OCI-LY1 (cell line): ENCODE measurements at regions not wholly inside any gene's neighbourhood (a gene's known extent, or its start where the extent isn't known, plus 50 kb on each side); places are given as distances from the start of the nearest gene placed in this dataset.

Source experiments
- H2AFZ ChIP-seq: fragments of 200-600 bp; sonication (generic), shearing (Covaris generic); 2 replicates; pipeline ENCODE4 v1.6.0; 2014; ENCODE audit warnings: antibody characterized with exemption, mild to moderate bottlenecking, low read length
- H3F3A ChIP-seq: fragments of 200-600 bp; sonication (generic), shearing (Covaris generic); 2 replicates; pipeline ENCODE4 v1.6.0; 2014; ENCODE audit warnings: mild to moderate bottlenecking, antibody characterized with exemption, low read length, moderate library complexity; ENCODE audit not compliant: insufficient read depth
- H3K27ac ChIP-seq: fragments of 200-600 bp; sonication (generic); 2 replicates; pipeline ENCODE4 v1.5.1; 2014; ENCODE audit warnings: low read length, mixed run types, mild to moderate bottlenecking, low read depth; ENCODE audit not compliant: poor library complexity, severe bottlenecking
- H3K27me3 ChIP-seq: fragments of 200-600 bp; sonication (generic); 2 replicates; pipeline ENCODE4 v1.6.0; 2014; ENCODE audit warnings: antibody characterized with exemption, mild to moderate bottlenecking, low read length, moderate library complexity; ENCODE audit not compliant: insufficient read depth
- H3K36me3 ChIP-seq: fragments of 200-600 bp; sonication (generic); 2 replicates; pipeline ENCODE4 v1.6.1; 2014; ENCODE audit warnings: mild to moderate bottlenecking, antibody characterized with exemption, low read length, moderate library complexity, mixed read lengths; ENCODE audit not compliant: insufficient read depth
- H3K4me1 ChIP-seq: fragments of 200-600 bp; sonication (generic); 2 replicates; pipeline ENCODE4 v1.5.1; 2014; ENCODE audit warnings: mild to moderate bottlenecking, low read length, moderate library complexity; ENCODE audit not compliant: insufficient read depth, severe bottlenecking
- H3K4me2 ChIP-seq: fragments of 200-600 bp; sonication (generic), shearing (Covaris generic); 2 replicates; pipeline ENCODE4 v1.6.1; 2014; ENCODE audit warnings: low read length
- H3K4me3 ChIP-seq: fragments of 200-600 bp; sonication (generic); 2 replicates; pipeline ENCODE4 v1.5.1; 2014; ENCODE audit warnings: low read length, low read depth, mild to moderate bottlenecking, mixed read lengths; ENCODE audit not compliant: poor library complexity, severe bottlenecking
- H3K79me2 ChIP-seq: fragments of 200-600 bp; shearing (Covaris generic); 2 replicates; pipeline ENCODE4 v1.6.1; 2016; ENCODE audit warnings: mixed run types, low read length, mixed read lengths; ENCODE audit not compliant: insufficient read depth
- H3K9ac ChIP-seq: fragments of 200-600 bp; sonication (generic), shearing (Covaris generic); 2 replicates; pipeline ENCODE4 v1.6.1; 2014; ENCODE audit warnings: mild to moderate bottlenecking, low read length, mixed read lengths
- H3K9me2 ChIP-seq: fragments of 200-600 bp; sonication (generic), shearing (Covaris generic); 2 replicates; pipeline ENCODE4 v1.6.1; 2014; ENCODE audit warnings: low read depth, mild to moderate bottlenecking, low read length, mixed read lengths
- H3K9me3 ChIP-seq: fragments of 200-600 bp; shearing (Covaris generic); 2 replicates; pipeline ENCODE4 v1.6.1; 2014; ENCODE audit warnings: low read length, mixed read lengths
- H4K20me1 ChIP-seq: fragments of 200-600 bp; sonication (generic), shearing (Covaris generic); 2 replicates; pipeline ENCODE4 v1.6.0; 2016; ENCODE audit warnings: mild to moderate bottlenecking, low read length; ENCODE audit not compliant: insufficient read depth
- EZH2 ChIP-seq: fragments of 200-600 bp; sonication (generic), shearing (Covaris generic); IDR thresholded peaks from 2 replicates; pipeline ENCODE4 v1.8.0; 2017; ENCODE audit warnings: borderline replicate concordance, mixed run types, mild to moderate bottlenecking, antibody characterized with exemption, low read length, moderate library complexity, mixed read lengths
- TF ChIP-seq, protein P1 (sequence below): fragments of 200-600 bp; sonication (generic), shearing (Covaris generic); IDR thresholded peaks from 2 replicates; pipeline ENCODE4 v1.5.1; 2017; ENCODE audit warnings: mild to moderate bottlenecking, antibody characterized with exemption, low read length, moderate library complexity, mixed read lengths

GRCh38 chr2:217279556-217279955, 419.7 kb upstream of the TNP1 start:
- H3K27ac ChIP-seq: no peak overlapping the region
- H4K20me1 ChIP-seq: no peaks in the 10 kb centered on the region
- no peaks in the 10 kb centered on the region for H3K4me1 ChIP-seq
- no peak overlapping the region for H2AFZ ChIP-seq
- H3K9me2 ChIP-seq: no peaks in the 10 kb centered on the region
- H3K36me3 ChIP-seq: no peaks in the 10 kb centered on the region
- H3K79me2 ChIP-seq: no peaks in the 10 kb centered on the region
- 0 out of 2 replicates have a peak, but pooled peaks cover 6% of the 10 kb centered on the region for H3K27me3 ChIP-seq
- no peak for TF ChIP-seq EZH2
- no peaks in the 10 kb centered on the region for H3F3A ChIP-seq
- H3K4me3 ChIP-seq: no peak overlapping the region
- no peaks in the 10 kb centered on the region for H3K9me3 ChIP-seq
- H3K9ac ChIP-seq: no peak overlapping the region
- H3K4me2 ChIP-seq: no peak overlapping the region

- no peak for TF ChIP-seq EZH2
- H3K79me2 ChIP-seq: no peaks in the 10 kb centered on the region
- H2AFZ ChIP-seq: no peak overlapping the region
- no peaks in the 10 kb centered on the region for H3K36me3 ChIP-seq
- no peak overlapping the region for H3K4me3 ChIP-seq
- H3K4me1 ChIP-seq: no peaks in the 10 kb centered on the region
- H3K9me2 ChIP-seq: no peaks in the 10 kb centered on the region
- H3K4me2 ChIP-seq: no peak overlapping the region
- no peaks in the 10 kb centered on the region for H4K20me1 ChIP-seq
- H3F3A ChIP-seq: no peaks in the 10 kb centered on the region
- H3K27ac ChIP-seq: no peak overlapping the region
- H3K27me3 ChIP-seq: 0 out of 2 replicates have a peak, but pooled peaks cover 6% of the 10 kb centered on the region
- no peaks in the 10 kb centered on the region for H3K9me3 ChIP-seq
- no peak overlapping the region for H3K9ac ChIP-seq
Measured at GRCh38 chr2:217279140-217279539, 419.3 kb upstream of the TNP1 start.

- Histone ChIP-seq H3K9me2 (no peaks in the 10 kb centered on the region), H3K36me3 (no peaks in the 10 kb centered on the region), H3K27me3 (0 out of 2 replicates have a peak, but pooled peaks cover 6% of the 10 kb centered on the region), H3K9ac (no peak overlapping the region), H3K27ac (no peak overlapping the region), H3K4me3 (no peak overlapping the region), H4K20me1 (no peaks in the 10 kb centered on the region), H3K4me2 (no peak overlapping the region), H3K4me1 (no peaks in the 10 kb centered on the region), H2AFZ (no peak overlapping the region), H3K9me3 (no peaks in the 10 kb centered on the region), H3K79me2 (no peaks in the 10 kb centered on the region), H3F3A (no peaks in the 10 kb centered on the region)
- TF ChIP-seq, protein P1, sequence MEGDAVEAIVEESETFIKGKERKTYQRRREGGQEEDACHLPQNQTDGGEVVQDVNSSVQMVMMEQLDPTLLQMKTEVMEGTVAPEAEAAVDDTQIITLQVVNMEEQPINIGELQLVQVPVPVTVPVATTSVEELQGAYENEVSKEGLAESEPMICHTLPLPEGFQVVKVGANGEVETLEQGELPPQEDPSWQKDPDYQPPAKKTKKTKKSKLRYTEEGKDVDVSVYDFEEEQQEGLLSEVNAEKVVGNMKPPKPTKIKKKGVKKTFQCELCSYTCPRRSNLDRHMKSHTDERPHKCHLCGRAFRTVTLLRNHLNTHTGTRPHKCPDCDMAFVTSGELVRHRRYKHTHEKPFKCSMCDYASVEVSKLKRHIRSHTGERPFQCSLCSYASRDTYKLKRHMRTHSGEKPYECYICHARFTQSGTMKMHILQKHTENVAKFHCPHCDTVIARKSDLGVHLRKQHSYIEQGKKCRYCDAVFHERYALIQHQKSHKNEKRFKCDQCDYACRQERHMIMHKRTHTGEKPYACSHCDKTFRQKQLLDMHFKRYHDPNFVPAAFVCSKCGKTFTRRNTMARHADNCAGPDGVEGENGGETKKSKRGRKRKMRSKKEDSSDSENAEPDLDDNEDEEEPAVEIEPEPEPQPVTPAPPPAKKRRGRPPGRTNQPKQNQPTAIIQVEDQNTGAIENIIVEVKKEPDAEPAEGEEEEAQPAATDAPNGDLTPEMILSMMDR: no peak
- no peak for TF ChIP-seq EZH2
Measured at GRCh38 chr2:217277646-217278398, 418.0 kb upstream of the TNP1 start.

DNA sequence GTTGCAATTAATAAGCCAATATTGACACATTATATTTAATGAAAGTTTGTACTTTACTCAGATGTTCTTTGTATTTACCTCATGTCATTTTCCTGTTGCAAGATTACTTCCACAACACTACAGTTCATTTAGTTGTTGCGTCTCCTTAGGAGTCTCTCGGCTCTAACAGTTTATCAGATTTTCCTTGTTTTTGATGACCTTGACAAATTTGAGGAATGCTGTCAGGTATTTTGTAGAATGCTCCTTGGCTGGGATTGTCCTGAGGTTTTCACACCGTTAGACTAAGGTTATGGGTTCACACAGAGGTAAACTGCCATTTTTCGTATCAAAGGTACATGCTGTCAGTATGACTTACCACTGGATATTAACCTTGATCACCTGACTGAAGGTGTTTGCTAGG, 416.6 kb upstream of the TNP1 start:
- H3K36me3 ChIP-seq: no peaks in the 10 kb centered on the region
- H2AFZ ChIP-seq: no peak overlapping the region
- no peaks in the 10 kb centered on the region for H3K9me3 ChIP-seq
- no peaks in the 10 kb centered on the region for H3K9me2 ChIP-seq
- H4K20me1 ChIP-seq: no peaks in the 10 kb centered on the region
- no peaks in the 10 kb centered on the region for H3F3A ChIP-seq
- no peak overlapping the region for H3K4me2 ChIP-seq
- 0 out of 2 replicates have a peak, but pooled peaks cover 6% of the 10 kb centered on the region for H3K27me3 ChIP-seq
- no peaks in the 10 kb centered on the region for H3K79me2 ChIP-seq
- no peak overlapping the region for H3K9ac ChIP-seq
- TF ChIP-seq, protein P1: no peak
- TF ChIP-seq EZH2: no peak
- no peak overlapping the region for H3K4me3 ChIP-seq
- no peak overlapping the region for H3K27ac ChIP-seq
- H3K4me1 ChIP-seq: no peaks in the 10 kb centered on the region
